ENCODE measurements at regions not wholly inside any gene's neighbourhood (a gene's known extent, or its start where the extent isn't known, plus 50 kb on each side); places are given as distances from the start of the nearest gene placed in this dataset.

- TF ChIP-seq EZH2phosphoT487 (IDR thresholded peaks at IDR 0.05; ENCODE audit: insufficient read depth, low read depth) (no peak), EZH2 (IDR thresholded peaks at IDR 0.05; ENCODE audit: insufficient read depth, poor library complexity, severe bottlenecking) (no peak)
These were observed 825.5 kb upstream of the SEL1L start for GRCh38 chr14:82359201-82359600.
